K562 (cell line): ENCODE measurements at regions not wholly inside any gene's neighbourhood (a gene's known extent, or its start where the extent isn't known, plus 50 kb on each side); places are given as distances from the start of the nearest gene placed in this dataset.

ENCODE experiments used
- ATAC-seq: fragments of 200-7000 bp; cut with Tn5 transposase; 3 replicates; pipeline ENCODE4 v1.9.1; 2020; ENCODE audit warnings: moderate library complexity
- BruUV-seq: library from RNA; stranded (reverse); fragments of 400-500 nt; replicated peaks from 2 replicates; lab custom pipeline; 2021; lab: Mats Ljungman, UMichigan
- CTCF ChIA-PET: fragments of 300-600 bp; formaldehyde crosslinking; extraction: SDS; loops from one replicate; lab custom pipeline; 2021; ENCODE audit warnings: low intra/inter-chr PET ratio; lab: Yijun Ruan, JAX
- POLR2A ChIA-PET: fragments of 300-600, 350-650 bp; sonication (Branson Sonifier 250); formaldehyde crosslinking; extraction: SDS; loops from one replicate; lab custom pipeline; 2021; ENCODE audit warnings: antibody characterized with exemption, inconsistent platforms; lab: Yijun Ruan, JAX
- DNase-seq, 4 experiments: peaks; one replicate each; pipeline versions ENCODE4 v3.0.0 to v3.0.0-alpha.2; 2011 to 2018; ENCODE audit warnings: low spot score in 3 of 4, mixed read lengths in 3 of 4; ENCODE audit errors: extremely low read depth in 1 of 4
- FAIRE-seq: peaks from 2 replicates; lab custom pipeline; 2011; peaks lifted over from hg19 to GRCh38; lab: Jason Lieb, UNC
- H2AFZ ChIP-seq: 2 replicates; pipeline ENCODE4 v1.6.0; 2011; ENCODE audit warnings: low read depth, low read length, control low read depth, inconsistent platforms
- H3K27ac ChIP-seq: fragments of 200-600 bp; 3 replicates; pipeline ENCODE4 v1.8.0; 2011; ENCODE audit warnings: low read depth, mild to moderate bottlenecking, control low read depth, inconsistent platforms, low read length, moderate library complexity, mixed read lengths; ENCODE audit errors: extremely low read depth
- H3K27me3 ChIP-seq, 2 experiments: fragments of 300-600 bp in 1 of 2; 2 replicates in 1 of 2; 3 replicates in 1 of 2; pipeline versions ENCODE4 v1.6.0 to v1.8.0; 2011; ENCODE audit warnings: inconsistent platforms in 2 of 2, low read length in 2 of 2, mild to moderate bottlenecking in 1 of 2, mixed read lengths in 1 of 2, moderate library complexity in 1 of 2; ENCODE audit not compliant: control insufficient read depth in 2 of 2, insufficient read depth in 2 of 2
- H3K36me3 ChIP-seq: fragments of 300-600 bp; 3 replicates; pipeline ENCODE4 v1.8.0; 2011; ENCODE audit warnings: mild to moderate bottlenecking, low read length, inconsistent platforms; ENCODE audit not compliant: control insufficient read depth, insufficient read depth
- H3K4me1 ChIP-seq, 2 experiments: fragments of 200-600 bp in 1 of 2; replicated peaks in 1 of 2; 2 replicates in 1 of 2; 3 replicates in 1 of 2; pipeline versions ENCODE4 v1.5.1 to v1.8.0; 2011; ENCODE audit warnings: inconsistent platforms in 2 of 2, low read length in 2 of 2, mild to moderate bottlenecking in 1 of 2, mixed read lengths in 1 of 2, moderate library complexity in 1 of 2; ENCODE audit not compliant: control insufficient read depth in 2 of 2, insufficient read depth in 2 of 2
- H3K4me2 ChIP-seq: 2 replicates; pipeline ENCODE4 v1.6.1; 2011; ENCODE audit warnings: low read length, control low read depth, inconsistent platforms, mixed read lengths; ENCODE audit not compliant: insufficient read depth
- H3K4me3 ChIP-seq: fragments of 200-600 bp; sonication (generic), shearing (Covaris generic); 2 replicates; pipeline ENCODE4 v1.5.1; 2016; ENCODE audit warnings: control low read depth, inconsistent platforms
- H3K79me2 ChIP-seq: fragments of 200-600 bp; 3 replicates; pipeline ENCODE4 v1.8.0; 2011; ENCODE audit warnings: low read length, inconsistent platforms; ENCODE audit not compliant: control insufficient read depth, insufficient read depth
- H3K9ac ChIP-seq, 2 experiments: 2 replicates each; pipeline versions ENCODE4 v1.6.0 to v1.6.1; 2011; ENCODE audit warnings: low read depth in 2 of 2, low read length in 2 of 2, control low read depth in 1 of 2, inconsistent platforms in 1 of 2, mild to moderate bottlenecking in 1 of 2, mixed read lengths in 1 of 2; ENCODE audit not compliant: insufficient read depth in 1 of 2
- H3K9me1 ChIP-seq: one replicate; pipeline ENCODE4 v1.6.0; 2011; ENCODE audit warnings: inconsistent platforms, mild to moderate bottlenecking, low read length, moderate library complexity; ENCODE audit not compliant: control insufficient read depth, insufficient read depth
- H3K9me3 ChIP-seq: replicated peaks from 2 replicates; pipeline ENCODE4 v1.5.1; 2011; ENCODE audit warnings: low read depth, low read length, inconsistent platforms; ENCODE audit not compliant: control insufficient read depth, insufficient read depth
- H4K20me1 ChIP-seq: replicated peaks from 2 replicates; pipeline ENCODE4 v1.6.1; 2011; ENCODE audit warnings: low read length, inconsistent platforms, mixed read lengths; ENCODE audit not compliant: control insufficient read depth, insufficient read depth
- CBFB ChIP-seq: sonication (generic); formaldehyde crosslinking; IDR thresholded peaks from 2 replicates; pipeline ENCODE4 v1.4.0; 2020; ENCODE audit warnings: mild to moderate bottlenecking, missing genetic modification reagents
- CHD2 ChIP-seq: IDR thresholded peaks from 2 replicates; pipeline ENCODE4 v1.6.1; 2011; ENCODE audit warnings: low read depth, low read length
- HDGF ChIP-seq: fragments of 450-650 bp; IDR thresholded peaks from 2 replicates; pipeline ENCODE4 v1.6.1; 2016
- IRF9 ChIP-seq: fragments of 450-650 bp; IDR thresholded peaks from 2 replicates; pipeline ENCODE4 v1.6.1; 2016; ENCODE audit warnings: missing biosample characterization, missing genetic modification characterization
- JUNB ChIP-seq: fragments of 450-650 bp; formaldehyde crosslinking; conservative IDR thresholded peaks from 2 replicates; pipeline ENCODE4 v1.4.0; 2020; ENCODE audit warnings: mild to moderate bottlenecking
- KLF10 ChIP-seq: fragments of 250-450 bp; sonication (Bioruptor Pico); IDR thresholded peaks from 2 replicates; pipeline ENCODE4 v1.6.1; 2021; ENCODE audit warnings: matching md5 sums
- PRDM10 ChIP-seq: fragments of 450-650 bp; IDR thresholded peaks from 2 replicates; pipeline ENCODE4 v1.6.1; 2018; ENCODE audit not compliant: partially characterized antibody
- RUNX1 ChIP-seq: sonication (generic); IDR thresholded peaks from 2 replicates; pipeline ENCODE4 v1.6.1; 2016; ENCODE audit warnings: antibody characterized with exemption, low read depth
- SP2 ChIP-seq: IDR thresholded peaks from 2 replicates; pipeline ENCODE4 v1.6.1; 2011; ENCODE audit warnings: mild to moderate bottlenecking, low read depth, low read length, moderate library complexity; ENCODE audit not compliant: poor library complexity, severe bottlenecking; ENCODE audit errors: extremely low read depth
- ZBTB49 ChIP-seq: sonication (generic); formaldehyde crosslinking; IDR thresholded peaks from 2 replicates; pipeline ENCODE4 v1.8.0; 2022; ENCODE audit warnings: missing genetic modification reagents, mild to moderate bottlenecking, borderline replicate concordance
- ZNF699 ChIP-seq: fragments of 250-450 bp; sonication (Bioruptor Pico); IDR thresholded peaks from 2 replicates; pipeline ENCODE4 v1.8.0; 2021; ENCODE audit warnings: mild to moderate bottlenecking, moderate library complexity; ENCODE audit not compliant: insufficient replicate concordance
- WGBS: fragments of 100-300 bp; shearing (Covaris generic); methylation state at CpG from one replicate; pipeline ENCODE4 v1.1.6; 2016; ENCODE audit warnings: low coverage, mixed read lengths; ENCODE audit not compliant: insufficient coverage; ENCODE audit errors: missing lambda C conversion rate; 5-methylcytosine and 5-hydroxymethylcytosine counted together
- in situ Hi-C: fragments of 300-500 bp; cut with MboI; formaldehyde crosslinking; loops from 4 replicates; pipeline ENCODE4 v1.15.0; 2018; ENCODE audit warnings: inconsistent platforms, mixed read lengths
- intact Hi-C: fragments of 100-400 bp; cut with micrococcal nuclease; formaldehyde crosslinking; loops from 2 replicates; pipeline ENCODE4 v1.14.2; 2022

- no peak for FAIRE-seq
Measured at GRCh38 chr12:90627180-90627896, 327.6 kb downstream of the CCER1 start.

More at GRCh38 chr12:90627180-90627896, 327.6 kb downstream of the CCER1 start:
- BruUV-seq = no TSS peak
- H3K4me3 ChIP-seq = no peak overlapping the region
- TF ChIP-seq SP2 (no peak), IRF9 (tag) (no peak), HDGF (no peak), RUNX1 (no peak), ZNF699 (no peak), CBFB (CRISPR knock-in tag) (no peak), PRDM10 (no peak), KLF10 (CRISPR knock-in tag) (no peak), JUNB (no peak), CHD2 (no peak), ZBTB49 (CRISPR knock-in tag) (no peak)
- no peak overlapping the region for H3K27ac ChIP-seq
- H3K4me1 ChIP-seq = no peaks in the 10 kb centered on the region
- WGBS = 0% methylated on average over 6 of the region's 6 CpGs
- H4K20me1 ChIP-seq = no peaks in the 10 kb centered on the region
- H3K9ac ChIP-seq = no peak overlapping the region
- no peaks in the 10 kb centered on the region for H3K36me3 ChIP-seq
- no peaks in the 10 kb centered on the region for H3K27me3 ChIP-seq
- ChIA-PET POLR2A (no interaction called here), CTCF (no interaction called here)
- no peaks in the 10 kb centered on the region for H3K79me2 ChIP-seq
- in situ Hi-C loops (no loop called here), intact Hi-C loops (no loop called here)
- H2AFZ ChIP-seq = no peak overlapping the region
- ATAC-seq (no peak), DNase-seq (no peak)
- H3K9me1 ChIP-seq = no peaks in the 10 kb centered on the region
- H3K4me2 ChIP-seq = no peak overlapping the region
- no peaks in the 10 kb centered on the region; the same call in 1 of the 2 replicates for H3K9me3 ChIP-seq
